GM21390 (cell line): ENCODE measurements at regions not wholly inside any gene's neighbourhood (a gene's known extent, or its start where the extent isn't known, plus 50 kb on each side); places are given as distances from the start of the nearest gene placed in this dataset.

Experiments used
- ATAC-seq: cut with Tn5 transposase; IDR thresholded peaks from one replicate; pipeline ENCODE4 v1.9.1; 2021; ENCODE audit not compliant: unreplicated experiment

DNA sequence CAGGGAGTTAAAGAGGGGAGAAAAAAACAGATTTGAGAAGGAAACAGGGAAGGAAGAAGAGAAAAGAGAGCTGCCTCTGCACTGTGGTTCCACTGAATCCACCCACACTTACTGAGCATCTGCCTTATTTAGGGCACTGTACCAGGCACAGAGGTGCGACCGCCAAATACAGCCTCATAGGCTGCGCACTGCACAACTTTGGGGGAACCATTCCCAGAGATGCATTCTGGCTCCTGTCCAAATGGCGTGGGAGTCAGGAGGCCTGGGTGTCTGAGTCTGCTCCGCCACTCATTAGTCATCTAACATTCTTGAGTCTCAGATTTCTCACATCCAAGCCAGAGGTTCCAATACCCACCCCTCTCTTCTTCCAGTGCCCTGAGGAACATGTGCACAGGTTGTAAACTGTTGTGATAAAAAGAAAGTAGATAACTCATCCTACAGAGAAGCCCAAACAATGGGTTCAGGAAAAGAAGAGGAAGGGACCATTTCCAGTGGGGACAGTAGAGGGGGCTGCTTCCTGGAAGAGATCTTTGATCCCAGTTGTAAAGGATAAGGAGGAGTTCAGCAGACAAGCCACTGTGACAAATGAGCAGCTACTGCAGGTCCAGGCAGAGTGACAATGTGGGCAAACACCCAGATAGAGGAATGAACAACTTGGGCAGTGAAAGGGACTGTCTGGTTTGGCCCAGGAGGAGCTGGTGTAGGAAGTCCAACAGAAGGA is 254.6 kb downstream of the UACA start:
- ATAC-seq = no peak

DNA sequence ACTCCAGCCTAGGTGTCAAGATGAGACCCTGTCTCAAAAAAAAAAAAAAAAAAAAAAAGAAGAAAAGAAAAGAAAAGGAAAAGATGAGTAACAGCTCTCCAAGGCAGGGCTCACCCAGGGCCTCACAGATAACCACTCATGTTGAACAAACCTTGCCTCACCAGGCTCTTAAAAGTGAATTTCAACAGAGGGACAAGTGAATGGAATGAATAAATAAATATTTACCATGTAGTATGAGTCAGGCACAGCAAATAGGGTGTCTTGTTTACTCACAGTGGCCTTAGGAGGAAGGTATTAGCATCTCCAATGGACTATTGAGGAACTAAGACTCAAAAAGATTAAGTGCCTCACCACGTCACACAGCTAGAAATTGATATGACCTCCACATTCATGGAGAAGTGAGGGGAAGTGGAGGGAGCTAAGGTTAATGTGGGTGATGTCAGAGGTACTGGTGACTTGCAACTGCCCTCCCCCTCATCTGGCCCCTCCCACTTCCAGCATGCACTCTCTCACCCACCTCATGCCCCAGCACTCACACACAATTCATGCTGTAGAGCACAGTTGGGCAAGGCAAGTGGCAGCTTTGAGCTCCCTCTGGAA is 255.5 kb downstream of the UACA start:
- no peak for ATAC-seq

DNA sequence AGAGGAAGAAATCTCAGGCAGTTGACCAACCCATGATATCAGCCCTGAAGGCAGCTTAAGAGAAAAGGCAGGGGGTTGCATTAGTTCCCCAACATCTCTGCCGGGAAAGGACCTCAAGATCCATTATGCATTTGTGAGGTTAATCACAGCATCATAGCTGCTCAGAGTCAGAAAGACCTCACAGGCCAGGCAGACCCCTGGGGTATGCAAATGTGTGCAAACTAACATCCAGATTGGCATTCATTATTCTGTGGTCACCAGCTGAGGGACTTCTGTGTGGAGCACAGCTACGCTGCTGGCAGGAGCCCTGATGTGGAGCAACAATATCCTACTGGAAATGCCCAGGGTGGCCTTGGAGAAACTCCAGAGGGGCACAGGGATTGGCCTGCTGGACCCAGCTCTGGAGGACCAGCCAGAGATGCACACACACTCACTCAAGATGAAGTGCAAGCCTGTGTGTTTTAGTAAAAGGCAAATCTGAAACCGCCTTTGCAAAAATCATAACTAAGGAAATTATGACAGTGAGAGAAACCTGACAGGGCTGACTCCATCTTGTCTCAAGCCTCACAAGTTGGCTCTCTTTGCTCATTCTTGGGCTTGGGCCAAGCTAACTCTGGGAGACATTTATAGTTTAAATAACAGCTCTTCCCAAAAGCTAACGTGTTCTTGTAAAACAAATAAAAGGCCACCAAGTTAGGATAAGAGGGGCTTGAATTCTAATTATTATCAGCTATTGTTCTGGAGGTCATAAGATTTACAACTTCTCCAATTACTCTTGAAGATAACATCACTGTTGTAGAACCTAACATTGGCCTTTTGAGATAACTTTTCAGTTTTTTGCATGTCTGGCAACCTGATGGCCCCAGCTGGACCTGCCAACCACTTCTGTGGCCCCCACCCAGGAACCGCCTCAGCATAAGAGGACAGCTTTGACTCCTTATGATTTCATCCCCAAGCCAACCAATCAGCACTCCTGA is 257.1 kb downstream of the UACA start:
- no peak for ATAC-seq

DNA sequence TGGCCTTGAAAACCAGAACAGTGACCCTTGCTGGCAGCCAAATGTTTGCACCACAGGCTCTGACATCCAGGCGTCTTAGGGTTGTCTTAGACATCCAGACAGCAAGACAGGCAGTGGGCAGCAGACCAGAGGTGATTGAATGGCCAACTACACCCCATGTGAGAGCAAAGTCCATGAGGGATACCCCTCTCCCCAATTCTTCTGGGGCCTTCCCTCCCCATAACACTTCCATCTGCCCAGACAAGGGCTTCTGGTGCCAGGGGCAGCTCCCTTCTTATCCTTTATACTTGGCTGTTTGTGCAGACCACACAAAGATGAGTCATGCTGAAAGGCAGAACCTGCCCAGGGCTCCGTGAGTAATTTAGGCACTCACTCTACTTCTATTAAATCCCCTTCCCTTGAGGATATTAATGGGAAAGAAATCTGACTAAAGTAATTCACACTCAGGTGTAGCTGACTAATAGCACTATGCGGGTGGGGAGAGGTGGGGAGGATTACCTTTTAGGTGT is 257.9 kb downstream of the UACA start:
- ATAC-seq = no peak

DNA sequence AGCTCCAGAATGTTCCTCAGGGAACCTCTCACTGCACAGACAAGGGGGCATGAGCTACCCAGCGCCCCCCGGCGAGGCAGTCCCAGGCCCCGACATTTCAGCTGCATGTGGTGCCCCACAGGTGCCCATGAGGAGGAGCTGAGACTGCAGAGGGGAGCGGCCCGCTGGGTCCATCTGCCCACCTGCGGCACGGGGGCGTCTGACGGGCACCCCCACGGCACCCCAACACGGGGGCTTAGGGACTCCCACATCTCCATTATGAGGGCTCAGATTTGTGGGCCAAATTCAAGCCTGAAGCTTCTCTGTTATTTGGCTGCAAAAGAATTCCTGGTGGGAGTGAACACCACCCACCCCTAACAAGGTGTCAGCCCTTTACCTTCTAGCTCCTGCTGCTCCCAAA is 258.4 kb downstream of the UACA start:
- no peak for ATAC-seq

DNA sequence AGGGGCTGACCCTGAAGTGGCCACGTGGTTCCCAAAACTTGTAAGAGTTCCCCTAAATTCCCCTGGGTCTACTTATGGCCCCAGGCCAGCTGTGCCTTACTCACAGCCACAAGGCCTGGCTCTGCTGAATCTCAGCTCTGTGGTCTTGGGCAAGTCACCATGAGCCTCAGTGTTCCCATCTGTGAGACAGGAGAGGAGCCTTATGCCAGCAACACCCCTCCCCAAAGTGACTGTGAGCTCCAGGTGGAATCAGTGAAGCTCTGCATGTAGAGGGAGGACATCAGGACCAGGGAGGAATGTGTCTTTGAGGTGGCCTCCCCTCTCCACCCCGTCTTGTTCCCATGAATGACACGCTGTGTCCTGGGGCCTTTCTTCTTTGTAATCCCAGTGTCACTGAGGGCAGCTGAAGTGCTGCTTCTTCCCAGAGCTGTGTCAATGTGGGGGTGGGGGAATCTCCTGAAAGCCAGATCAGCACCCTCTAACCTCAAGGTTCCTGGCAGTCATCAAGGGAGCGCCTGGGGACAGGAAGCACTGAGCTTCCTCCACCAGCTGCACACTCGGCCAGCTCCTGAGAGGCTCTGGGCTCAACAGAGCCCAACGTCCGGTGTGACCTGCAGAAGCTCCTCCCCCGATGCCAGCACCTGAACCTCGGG is 258.9 kb downstream of the UACA start:
- ATAC-seq = peak; percentile 46

DNA sequence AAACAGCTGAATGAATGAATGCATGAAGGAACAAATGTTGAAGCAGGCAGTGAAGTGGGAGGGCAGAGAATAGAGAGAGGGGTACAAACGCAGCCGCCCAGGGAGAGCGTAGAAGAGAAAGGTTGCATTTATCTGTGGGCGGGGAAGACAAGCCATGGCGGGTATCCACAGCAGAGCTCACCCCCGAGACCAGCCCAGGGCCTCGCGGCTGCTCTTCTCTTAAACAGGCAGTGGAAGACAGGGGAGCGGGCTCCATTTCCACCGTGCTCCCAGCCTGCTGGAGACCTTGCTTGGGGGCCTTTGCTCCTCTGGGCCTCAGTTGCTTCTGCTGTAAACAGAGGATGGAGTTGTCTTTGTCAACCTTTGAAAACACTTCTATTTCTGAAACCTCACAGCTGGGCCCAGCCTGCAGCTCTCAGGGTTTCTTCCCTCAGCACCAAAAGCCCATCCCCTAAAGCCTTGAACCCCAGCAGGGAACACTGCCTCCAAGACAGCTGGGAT is 259.5 kb downstream of the UACA start:
- no peak for ATAC-seq

DNA sequence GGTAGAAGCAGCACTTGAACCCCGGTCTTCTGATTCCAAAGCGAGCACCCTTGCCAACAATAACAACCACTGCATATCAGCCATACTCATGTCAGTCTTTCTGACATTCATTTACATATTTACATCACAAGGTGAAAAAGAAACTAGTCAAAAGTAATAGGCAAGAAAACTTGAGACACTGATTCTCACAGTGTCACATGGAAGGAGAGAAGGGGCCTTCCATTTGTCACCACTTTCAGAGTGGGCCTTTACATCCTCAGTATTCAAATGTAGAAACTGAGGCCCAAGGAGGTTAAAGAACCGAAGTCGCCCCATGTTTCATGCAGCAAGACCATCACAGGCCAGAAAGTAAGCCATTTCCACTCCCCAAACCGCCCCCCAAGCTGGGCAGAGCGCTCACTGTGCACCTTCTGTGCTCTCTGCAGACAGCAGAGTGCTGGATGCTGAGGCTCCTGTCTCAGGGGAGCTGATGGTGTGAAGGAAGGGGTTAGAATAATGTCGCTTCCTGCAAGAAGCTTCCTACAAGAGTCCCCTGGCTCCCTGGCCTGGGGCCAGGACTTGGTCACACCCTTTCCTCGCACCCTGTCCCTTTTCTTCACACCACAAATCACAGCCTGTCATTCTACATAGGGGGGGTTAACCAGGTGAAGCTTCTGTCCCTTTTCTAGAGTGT is 260.1 kb downstream of the UACA start:
- ATAC-seq = peak; percentile 39

DNA sequence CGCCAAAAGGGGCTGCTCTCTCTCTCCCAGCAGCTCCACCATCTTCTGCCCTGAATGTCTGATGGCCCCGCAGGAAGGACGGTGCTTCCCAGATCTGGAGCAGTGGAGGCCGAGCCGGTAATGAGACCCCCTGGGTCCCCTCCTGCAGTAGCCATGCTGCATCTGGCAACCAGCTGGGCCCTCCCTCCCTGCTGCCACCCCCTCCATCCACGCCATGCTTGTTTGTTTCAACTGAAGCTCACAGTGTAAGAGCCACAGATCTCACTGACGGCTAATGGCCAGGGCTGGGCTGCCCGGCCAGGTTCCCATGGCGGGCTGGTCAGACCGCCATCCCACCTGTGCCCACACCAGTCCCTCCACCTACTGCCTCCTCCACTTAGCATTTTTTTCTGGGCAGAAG is 260.8 kb downstream of the UACA start:
- ATAC-seq = no peak

DNA sequence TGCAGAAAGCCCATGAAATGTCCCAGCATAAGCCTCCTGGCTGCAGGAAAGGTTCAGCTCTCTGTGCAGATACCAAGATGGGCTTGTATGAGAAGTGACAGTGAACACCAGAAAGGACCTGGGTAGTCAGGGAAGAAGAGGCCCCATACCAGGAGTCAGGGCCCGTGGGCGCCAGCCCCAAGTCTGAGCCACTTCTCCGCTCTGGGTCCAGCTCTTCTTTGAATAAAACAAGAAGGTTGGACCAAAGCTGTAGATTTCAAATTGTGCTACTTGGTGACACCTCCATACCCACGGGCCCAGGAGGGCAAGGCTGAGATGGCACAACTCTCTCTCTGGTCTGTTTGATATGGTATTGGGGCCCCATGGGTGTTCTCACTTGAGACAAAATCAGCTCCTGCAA is 261.5 kb downstream of the UACA start:
- ATAC-seq = no peak

DNA sequence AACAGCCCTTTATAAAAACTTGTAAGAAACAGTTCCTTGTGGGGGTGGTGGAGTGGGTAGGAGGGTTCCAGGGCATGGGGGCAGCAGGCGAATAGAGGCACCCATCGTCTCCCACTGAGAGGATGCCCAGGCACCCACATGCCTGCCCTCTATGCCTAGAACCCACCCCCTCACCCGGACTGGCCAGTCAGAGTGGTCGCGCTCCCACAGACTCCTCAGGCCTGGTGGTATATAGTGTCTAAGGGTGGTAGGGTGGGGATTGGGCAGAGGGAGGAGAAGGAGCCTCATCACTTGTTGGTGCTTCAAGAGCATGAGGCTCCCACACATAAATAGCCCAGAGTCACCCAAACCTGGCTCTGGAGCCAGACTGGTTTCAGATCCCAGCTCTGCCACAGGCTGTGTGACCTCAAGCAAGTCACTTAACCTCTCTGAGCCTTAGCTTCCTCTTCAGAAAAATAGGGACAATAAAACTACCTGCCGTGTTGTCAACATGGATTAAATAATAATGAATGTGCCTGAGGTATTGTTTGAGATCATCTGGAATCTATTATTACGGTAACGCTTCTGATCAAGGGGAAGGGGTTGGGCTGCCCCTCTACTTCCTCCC is 262.1 kb downstream of the UACA start:
- no peak for ATAC-seq

DNA sequence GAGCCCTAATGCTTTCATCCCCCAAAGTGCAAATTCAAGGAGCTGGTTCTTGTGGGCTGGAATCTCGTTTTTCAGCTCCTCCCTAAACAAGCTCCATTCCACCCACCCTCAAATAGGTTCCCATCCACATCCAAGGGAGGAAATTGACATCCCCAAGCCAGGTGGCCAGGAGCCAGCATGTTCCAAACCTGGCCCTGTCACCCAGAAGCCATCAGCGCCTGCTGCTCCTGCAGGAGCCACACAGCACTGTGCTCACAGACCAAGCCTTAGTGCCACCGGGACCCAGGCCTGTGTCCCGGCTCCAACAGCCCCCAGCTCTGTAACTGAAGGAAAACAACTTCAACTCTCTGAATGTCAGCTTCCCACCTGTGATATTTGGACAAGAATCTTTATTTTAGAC is 263.6 kb downstream of the UACA start:
- no peak for ATAC-seq

DNA sequence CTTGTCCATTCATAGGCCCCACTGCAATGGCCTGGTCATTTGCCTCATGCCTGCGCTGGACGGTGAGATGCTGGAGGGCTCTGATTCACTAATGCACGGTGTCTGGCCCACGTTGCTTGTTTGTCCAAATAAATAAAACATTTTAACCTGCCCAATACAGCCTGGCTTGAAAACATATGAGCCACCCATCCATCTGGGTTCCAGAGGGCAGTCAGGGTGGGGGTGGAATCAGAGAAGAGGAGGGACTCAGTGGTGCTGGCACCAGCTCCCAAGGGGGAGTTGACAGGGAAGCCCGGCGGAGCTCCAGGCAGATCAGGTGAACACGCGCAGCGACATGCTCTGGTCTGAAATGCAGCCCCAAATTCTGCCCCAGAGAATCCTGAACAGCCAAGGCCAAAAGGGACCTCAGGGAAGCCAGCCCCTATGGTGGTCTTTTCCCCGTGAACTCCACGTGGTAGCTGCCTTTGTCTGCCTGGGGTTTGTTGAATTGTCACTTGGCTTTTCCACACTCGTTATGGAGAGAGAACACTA is 265.2 kb downstream of the UACA start:
- no peak for ATAC-seq

DNA sequence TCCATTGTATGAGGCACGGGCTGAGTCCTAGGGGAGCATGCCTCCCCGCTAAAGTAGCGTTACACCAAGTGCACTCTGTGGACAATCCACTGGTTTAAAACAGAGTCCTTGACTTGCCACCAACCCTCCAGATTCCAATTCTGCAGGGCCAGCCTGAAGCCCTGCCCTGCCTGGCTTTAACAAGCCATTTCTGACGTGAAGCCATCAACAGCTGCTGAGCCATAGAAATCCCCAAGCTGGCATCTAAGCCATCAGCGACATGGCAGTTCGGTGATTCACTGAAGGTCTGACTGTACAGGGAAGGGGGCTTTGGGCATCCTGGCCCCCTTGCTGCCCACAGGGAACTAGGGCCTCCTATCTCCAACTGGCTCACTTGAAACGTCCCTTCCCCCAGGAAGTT is 265.7 kb downstream of the UACA start:
- ATAC-seq = no peak

DNA sequence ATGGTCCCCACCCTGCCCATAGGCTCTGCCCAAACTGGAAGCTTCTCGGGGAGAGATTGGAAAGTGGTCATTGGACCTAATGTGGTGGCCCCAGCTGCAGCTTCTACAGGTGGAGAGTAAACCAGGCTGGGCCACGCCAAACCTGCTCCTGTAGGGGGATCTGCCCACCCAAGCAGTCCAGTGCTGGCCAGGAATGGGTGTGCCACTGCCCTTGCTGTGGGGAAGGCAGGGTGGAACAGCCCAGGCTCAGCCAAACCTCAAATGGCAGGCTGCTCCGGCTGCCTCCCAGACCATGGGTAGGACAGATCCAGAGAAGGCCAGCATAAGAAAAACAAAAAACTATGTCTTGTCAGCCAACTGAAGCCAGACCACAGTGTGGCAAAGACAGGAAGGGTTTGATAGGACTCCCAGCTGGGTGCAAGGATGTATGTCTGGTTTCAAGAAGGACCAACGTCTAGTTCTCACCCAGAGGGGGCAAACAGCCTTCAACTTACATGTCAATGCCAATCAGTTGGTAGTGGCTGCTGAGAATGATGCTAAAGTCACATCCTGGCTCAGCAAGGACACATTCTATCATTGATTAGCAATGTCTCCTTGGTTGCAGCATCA is 267.3 kb downstream of the UACA start:
- ATAC-seq = no peak

DNA sequence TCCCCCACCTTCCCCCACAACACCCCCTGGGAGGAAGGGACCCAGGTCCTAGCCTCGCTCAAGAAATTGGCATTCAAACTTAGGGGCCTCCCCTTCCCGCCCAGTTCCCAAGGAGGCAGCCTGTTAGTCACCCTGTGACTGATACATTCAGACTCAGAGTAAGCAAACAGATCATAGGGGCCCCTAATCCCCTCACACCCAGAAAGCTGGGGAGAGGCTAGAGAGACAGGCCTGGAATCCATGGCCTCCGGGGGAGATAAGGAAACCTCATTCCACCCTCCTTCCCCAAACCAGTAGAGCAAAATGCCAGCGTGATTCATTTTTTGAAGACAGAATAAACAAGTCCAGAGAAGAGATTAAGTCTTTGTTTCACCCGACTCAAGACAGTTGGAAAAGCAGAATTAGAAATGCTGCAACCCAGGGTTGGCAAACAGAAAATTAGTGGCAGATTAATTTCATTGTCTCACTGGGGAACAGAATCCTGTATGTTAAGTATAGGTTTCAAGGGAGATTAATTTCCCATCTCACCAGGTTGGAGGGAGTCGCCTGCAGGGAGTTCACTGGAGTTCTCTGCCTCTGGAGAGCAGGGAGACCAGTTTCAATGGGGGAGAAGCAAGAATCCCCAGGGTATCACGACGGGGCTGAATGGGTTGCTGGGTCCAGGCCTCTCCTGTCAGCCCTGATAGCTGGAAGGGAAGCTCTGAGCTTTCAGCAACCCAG is 268.3 kb downstream of the UACA start:
- no peak for ATAC-seq

DNA sequence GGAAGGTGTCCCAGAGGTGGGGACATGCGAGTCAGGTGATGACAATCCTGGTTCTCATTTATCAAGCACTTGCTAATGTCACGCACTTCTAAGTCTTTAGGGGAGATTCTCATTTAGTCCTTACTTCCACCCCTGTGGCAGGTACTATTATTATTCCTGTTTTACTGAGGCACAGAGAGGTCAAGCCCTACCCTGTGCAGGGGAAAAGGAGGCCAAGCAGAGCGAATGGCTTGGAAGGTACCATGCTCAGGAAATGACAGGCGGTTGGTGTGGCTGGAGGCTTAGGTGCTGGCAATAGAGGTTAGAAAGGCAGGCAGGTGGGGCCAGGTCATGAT is 268.9 kb downstream of the UACA start:
- no peak for ATAC-seq

DNA sequence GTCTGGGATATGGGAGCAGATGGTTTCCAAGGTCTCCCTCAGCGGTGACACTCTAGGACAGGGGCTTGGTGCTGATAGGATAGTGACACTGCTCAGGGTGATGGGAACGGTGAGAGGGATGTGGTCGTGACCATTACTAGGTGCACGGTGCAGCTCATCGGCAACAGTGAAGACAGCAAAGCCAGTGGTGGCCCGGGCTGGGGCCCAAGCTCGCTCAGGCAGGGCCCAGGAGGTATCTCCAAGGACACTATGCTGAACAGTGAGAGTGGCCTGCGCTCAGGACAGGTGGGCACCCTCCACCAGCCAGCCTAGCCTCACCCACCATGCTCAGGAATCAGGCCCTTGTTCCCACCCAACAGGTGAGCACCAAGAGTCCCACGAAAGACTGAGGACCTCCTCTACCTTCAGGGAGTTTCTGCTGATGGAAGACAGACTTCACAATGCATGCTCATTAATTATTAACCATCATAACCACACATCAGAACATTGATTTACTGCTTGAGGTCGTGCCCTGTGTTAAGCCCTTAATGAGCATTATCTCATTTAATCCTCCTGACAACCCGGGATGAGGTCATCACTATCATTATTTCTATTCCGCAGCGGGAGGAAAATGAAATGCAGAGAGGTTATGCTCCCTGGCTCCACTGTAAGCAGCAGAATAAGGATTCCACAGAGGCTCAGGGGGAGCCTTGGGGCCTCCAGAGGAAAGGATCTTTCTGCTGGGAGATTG is 269.4 kb downstream of the UACA start:
- no peak for ATAC-seq
